ENCODE measurements at regions not wholly inside any gene's neighbourhood (a gene's known extent, or its start where the extent isn't known, plus 50 kb on each side); places are given as distances from the start of the nearest gene placed in this dataset.
"Not testable (repeated sequence)": the region's sequence is repeated elsewhere in the genome, so short reads cannot be mapped to it uniquely, and the experiment has no call there.

DNA sequence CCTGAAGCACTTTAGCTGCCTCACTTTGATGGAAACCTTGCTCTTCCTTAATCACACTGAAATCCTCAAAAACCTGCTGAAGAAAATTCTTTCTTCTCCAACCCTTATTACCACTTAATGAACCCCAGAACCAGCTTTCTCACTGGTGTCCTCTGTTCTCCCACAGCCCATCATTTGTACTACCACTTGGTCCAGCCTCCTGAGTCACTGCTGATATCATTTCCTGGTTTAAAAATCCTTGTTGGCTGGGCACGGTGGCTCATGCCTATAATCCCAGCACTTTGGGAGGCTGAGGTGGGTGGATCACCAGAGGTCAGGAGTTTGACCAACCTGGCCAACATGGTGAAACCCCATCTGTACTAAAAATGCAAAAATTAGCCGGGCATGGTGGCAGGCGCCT is 418.6 kb upstream of the KCNMB2 start:
- no peak overlapping the region for H3K27ac ChIP-seq
- TF ChIP-seq EP300 (IDR thresholded peaks at IDR 0.05) (no peak), POLR2AphosphoS5 (IDR thresholded peaks at IDR 0.05) (no peak), POLR2A (IDR thresholded peaks at IDR 0.05) (no peak)
- TF ChIP-seq, protein P1, sequence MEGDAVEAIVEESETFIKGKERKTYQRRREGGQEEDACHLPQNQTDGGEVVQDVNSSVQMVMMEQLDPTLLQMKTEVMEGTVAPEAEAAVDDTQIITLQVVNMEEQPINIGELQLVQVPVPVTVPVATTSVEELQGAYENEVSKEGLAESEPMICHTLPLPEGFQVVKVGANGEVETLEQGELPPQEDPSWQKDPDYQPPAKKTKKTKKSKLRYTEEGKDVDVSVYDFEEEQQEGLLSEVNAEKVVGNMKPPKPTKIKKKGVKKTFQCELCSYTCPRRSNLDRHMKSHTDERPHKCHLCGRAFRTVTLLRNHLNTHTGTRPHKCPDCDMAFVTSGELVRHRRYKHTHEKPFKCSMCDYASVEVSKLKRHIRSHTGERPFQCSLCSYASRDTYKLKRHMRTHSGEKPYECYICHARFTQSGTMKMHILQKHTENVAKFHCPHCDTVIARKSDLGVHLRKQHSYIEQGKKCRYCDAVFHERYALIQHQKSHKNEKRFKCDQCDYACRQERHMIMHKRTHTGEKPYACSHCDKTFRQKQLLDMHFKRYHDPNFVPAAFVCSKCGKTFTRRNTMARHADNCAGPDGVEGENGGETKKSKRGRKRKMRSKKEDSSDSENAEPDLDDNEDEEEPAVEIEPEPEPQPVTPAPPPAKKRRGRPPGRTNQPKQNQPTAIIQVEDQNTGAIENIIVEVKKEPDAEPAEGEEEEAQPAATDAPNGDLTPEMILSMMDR (IDR thresholded peaks at IDR 0.05), result no peak
- H3K4me1 ChIP-seq, result peaks cover 0 to 15% (median 2%) of the 10 kb centered on the region in 4 donors
- 93 to 95% methylated on average over 3 of the region's 3 CpGs for WGBS, 2 donors
- no peaks in the 10 kb centered on the region for H3K36me3 ChIP-seq
- no peaks in the 10 kb centered on the region for H3K9me3 ChIP-seq
- H3K4me3 ChIP-seq, result no peak overlapping the region
- DNase-seq, result no peak
- intact Hi-C loops (cut with DNase I), result no loop called here
- no peaks in the 10 kb centered on the region for H3K27me3 ChIP-seq

DNA sequence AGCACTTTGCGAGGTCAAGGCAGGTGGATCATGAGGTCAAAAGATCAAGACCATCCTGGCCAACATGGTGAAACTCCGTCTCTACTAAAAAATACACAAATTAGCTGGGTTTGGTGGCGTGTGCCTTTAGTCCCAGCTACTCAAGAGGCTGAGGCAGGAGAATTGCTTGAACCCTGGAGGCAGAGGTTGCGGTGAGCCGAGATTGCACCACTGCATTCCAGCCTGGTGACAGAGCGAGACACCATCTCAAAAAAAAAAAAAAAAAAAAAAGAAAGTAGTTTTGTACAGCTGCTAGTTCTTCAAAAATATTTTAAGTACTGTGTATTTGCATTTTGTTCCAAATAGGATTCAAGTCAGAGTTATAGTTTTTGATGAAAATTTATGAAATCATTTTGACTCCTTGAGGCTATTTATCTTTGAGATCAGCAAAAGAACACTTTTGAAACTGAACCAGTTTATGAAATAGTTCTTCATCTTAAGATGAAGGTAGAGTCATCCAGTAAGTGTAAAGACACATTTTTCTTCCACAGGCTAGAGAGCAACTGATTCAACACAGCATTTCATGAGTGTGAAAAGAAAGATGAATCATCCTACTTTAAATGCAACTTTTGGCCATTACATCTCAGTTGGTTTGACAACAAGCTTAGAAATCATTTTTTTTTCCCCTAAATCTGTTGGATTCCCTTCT is 416.5 kb upstream of the KCNMB2 start:
- WGBS, 2 donors, result 88 to 89% methylated on average over 6 of the region's 6 CpGs
- intact Hi-C loops (cut with DNase I); H3K36me3 ChIP-seq; H3K9me3 ChIP-seq; H3K27me3 ChIP-seq; H3K4me3 ChIP-seq: not testable (repeated sequence)
- peak in 1 of 4 donors; percentile 26 for TF ChIP-seq POLR2AphosphoS5 (IDR thresholded peaks at IDR 0.05)
- Histone ChIP-seq H3K27ac (peak overlapping the region in 2 of 4 donors; percentile 41 to 61), H3K4me1 (peaks cover 0 to 21% (median 2%) of the 10 kb centered on the region in 4 donors)
- peak; percentile 83 for DNase-seq

DNA sequence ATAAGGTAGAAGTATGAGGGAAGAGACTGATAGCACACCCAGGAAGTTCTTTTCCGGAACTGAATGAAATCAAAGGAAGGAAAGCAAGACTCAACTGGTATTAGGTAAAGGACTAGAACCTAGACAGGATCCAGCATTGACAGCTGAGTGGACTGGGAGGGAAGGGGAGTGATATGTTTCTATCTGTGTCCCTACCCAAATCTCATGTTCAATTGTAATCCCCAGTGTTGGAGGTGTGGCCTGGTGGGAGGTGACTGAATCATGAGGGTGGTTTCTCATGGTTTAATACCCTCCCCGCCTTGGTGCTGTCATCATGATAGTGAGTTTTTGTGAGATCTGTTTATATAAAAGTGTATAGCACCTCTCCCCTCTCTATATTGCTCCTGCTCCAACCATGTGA is 415.9 kb upstream of the KCNMB2 start:
- no peak for TF ChIP-seq POLR2A (IDR thresholded peaks at IDR 0.05)
- Histone ChIP-seq H3K27me3 (no peaks in the 10 kb centered on the region), H3K4me1 (peaks cover 0 to 20% (median 2%) of the 10 kb centered on the region in 4 donors), H3K9me3 (no peaks in the 10 kb centered on the region), H3K4me3 (no peak overlapping the region), H3K36me3 (no peaks in the 10 kb centered on the region), H3K27ac (peak overlapping the region in 2 of 4 donors; percentile 41 to 61)
- intact Hi-C loops (cut with DNase I), result no loop called here
- WGBS, 2 donors, result 97% methylated on average over 2 of the region's 2 CpGs
- DNase-seq, result no peak

DNA sequence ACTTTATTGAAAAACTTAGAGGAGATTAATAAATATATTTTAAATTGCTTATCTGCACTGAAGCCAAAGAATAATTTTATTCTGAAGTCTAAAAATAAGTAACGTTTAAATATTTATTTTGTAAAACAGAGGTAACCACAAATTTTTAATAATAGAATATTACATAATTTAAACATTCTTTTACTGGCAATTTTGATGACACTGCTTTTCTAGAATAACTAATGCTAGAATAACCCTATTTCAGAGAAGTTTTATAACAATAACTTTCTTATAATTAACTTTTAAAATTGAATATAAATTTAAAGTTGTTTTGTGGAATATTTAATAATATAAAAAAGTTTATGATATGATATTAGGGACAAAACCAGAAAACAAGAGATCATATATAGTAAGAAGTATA is 409.6 kb upstream of the KCNMB2 start:
- no peak for DNase-seq
- Histone ChIP-seq H3K4me1 (peaks cover 0 to 17% (median 4%) of the 10 kb centered on the region in 4 donors), H3K27ac (no peak overlapping the region), H3K9me3 (no peaks in the 10 kb centered on the region), H3K4me3 (no peak overlapping the region), H3K36me3 (no peaks in the 10 kb centered on the region), H3K27me3 (no peaks in the 10 kb centered on the region)
- intact Hi-C loops (cut with DNase I), result no loop called here
- no peak for TF ChIP-seq POLR2AphosphoS5 (IDR thresholded peaks at IDR 0.05)
- no peak for TF ChIP-seq POLR2A (IDR thresholded peaks at IDR 0.05)
- TF ChIP-seq, protein P1 (IDR thresholded peaks at IDR 0.05), result no peak
- TF ChIP-seq EP300 (IDR thresholded peaks at IDR 0.05), result no peak
- WGBS, 2 donors, result 81% methylated on average over 1 of the region's 1 CpG

DNA sequence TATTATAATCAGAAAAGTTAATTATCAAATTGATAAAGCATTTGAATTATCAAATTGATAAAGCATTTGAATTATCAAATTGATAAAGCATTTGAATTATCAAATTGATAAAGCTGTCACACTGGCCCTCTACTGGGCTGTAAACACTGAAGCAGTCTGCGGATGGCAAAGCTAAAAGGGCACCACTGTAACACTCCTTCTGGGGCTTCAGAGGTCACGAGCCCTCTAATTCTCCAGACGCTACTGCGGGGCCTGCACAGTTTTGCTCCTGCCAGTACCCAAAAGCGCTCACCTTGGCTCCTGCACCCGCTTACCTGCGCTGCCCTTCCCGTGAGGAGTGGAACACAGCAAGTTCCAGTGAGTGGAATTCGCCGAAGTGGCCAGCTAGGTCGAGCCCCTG is 409.0 kb upstream of the KCNMB2 start:
- Histone ChIP-seq H3K27me3 (no peaks in the 10 kb centered on the region), H3K4me3 (no peak overlapping the region), H3K9me3 (no peaks in the 10 kb centered on the region), H3K36me3 (no peaks in the 10 kb centered on the region), H3K27ac (no peak overlapping the region), H3K4me1 (peaks cover 0 to 22% (median 7%) of the 10 kb centered on the region in 4 donors)
- WGBS, 2 donors, result 95% methylated on average over 11 of the region's 11 CpGs
- intact Hi-C loops (cut with DNase I), result no loop called here
- no peak for DNase-seq
- no peak for TF ChIP-seq POLR2AphosphoS5 (IDR thresholded peaks at IDR 0.05)
- TF ChIP-seq POLR2A (IDR thresholded peaks at IDR 0.05), result no peak
- TF ChIP-seq, protein P1 (IDR thresholded peaks at IDR 0.05), result no peak
- TF ChIP-seq EP300 (IDR thresholded peaks at IDR 0.05), result no peak

DNA sequence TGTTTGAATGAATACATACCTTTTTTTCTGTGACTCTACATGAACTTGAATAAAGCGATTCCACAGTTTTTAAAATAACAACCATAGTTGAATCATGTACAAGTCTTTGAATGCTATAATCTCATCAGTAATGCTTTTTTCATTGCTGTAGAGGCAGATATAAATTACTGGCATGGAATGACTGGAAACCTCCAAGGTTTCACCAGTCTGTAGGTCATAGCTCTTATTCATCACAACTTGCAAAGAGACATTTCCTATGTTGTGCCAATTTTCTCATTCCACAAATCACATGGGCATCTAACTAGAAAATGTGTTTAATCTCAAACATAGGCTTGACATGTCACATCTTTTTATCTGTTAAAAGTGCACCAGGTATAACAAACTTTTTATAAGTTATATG is 407.1 kb upstream of the KCNMB2 start:
- WGBS, 2 donors, result 98% methylated on average over 1 of the region's 1 CpG
- no peaks in the 10 kb centered on the region for H3K27me3 ChIP-seq
- H3K36me3 ChIP-seq, result no peaks in the 10 kb centered on the region
- no peak overlapping the region for H3K27ac ChIP-seq
- peaks cover 0 to 15% (median 7%) of the 10 kb centered on the region in 4 donors for H3K4me1 ChIP-seq
- intact Hi-C loops (cut with DNase I), result no loop called here
- DNase-seq, result no peak
- no peaks in the 10 kb centered on the region for H3K9me3 ChIP-seq
- no peak overlapping the region for H3K4me3 ChIP-seq
- TF ChIP-seq EP300 (IDR thresholded peaks at IDR 0.05), result no peak
- TF ChIP-seq, protein P1 (IDR thresholded peaks at IDR 0.05), result no peak
- TF ChIP-seq POLR2A (IDR thresholded peaks at IDR 0.05), result no peak
- no peak for TF ChIP-seq POLR2AphosphoS5 (IDR thresholded peaks at IDR 0.05)
